ENCODE measurements at regions not wholly inside any gene's neighbourhood (a gene's known extent, or its start where the extent isn't known, plus 50 kb on each side); places are given as distances from the start of the nearest gene placed in this dataset.

DNA sequence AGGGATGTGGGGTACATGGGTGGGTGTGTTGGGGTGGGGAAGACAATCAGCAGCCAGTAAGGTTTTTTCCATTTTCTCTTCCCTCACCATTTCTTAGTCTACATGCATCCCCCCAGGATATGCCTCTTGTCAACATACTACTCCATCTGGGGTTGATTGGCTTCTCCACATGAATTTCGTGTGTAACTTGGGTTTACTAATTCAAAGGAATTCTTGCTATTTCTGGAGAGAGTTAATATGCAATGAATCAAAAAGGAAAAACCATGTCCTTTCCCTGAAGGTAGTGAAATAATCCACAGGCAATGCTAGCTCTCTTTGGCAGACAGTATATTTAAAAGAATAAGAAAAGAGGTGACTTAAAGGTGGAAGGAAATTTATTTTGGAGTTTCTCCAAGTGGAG lies 198.4 kb downstream of the EBLN2 start:
- TF ChIP-seq YY1 (IDR thresholded peaks at IDR 0.05; ENCODE audit: insufficient read depth, insufficient read length) (no peak), ZNF274 (IDR thresholded peaks at IDR 0.05; ENCODE audit: low read depth, low read length) (no peak), SUZ12 (IDR thresholded peaks at IDR 0.05; ENCODE audit: extremely low read depth, insufficient read depth, insufficient read length) (no peak)
